A549 (cell line): ENCODE measurements at regions not wholly inside any gene's neighbourhood (a gene's known extent, or its start where the extent isn't known, plus 50 kb on each side); places are given as distances from the start of the nearest gene placed in this dataset.

Experiments
- ATAC-seq, 2 experiments: fragments of 200-7000 bp in 1 of 2; fragments of >200 bp in 1 of 2; cut with Nextera tagmentation in 1 of 2; cut with Tn5 transposase in 1 of 2; 3 replicates each; pipeline versions ENCODE4 v1.8.0 to v1.9.1; 2018 to 2020; ENCODE audit warnings: mild to moderate bottlenecking in 1 of 2, moderate library complexity in 1 of 2
- CTCF ChIA-PET: fragments of 300-600 bp; sonication (Branson Sonifier 250); formaldehyde crosslinking; extraction: SDS; loops from one replicate; lab custom pipeline; 2021; ENCODE audit warnings: antibody characterized with exemption, inconsistent platforms; lab: Yijun Ruan, JAX
- POLR2A ChIA-PET: fragments of 350-600 bp; formaldehyde crosslinking; extraction: SDS; loops from one replicate; lab custom pipeline; 2021; ENCODE audit warnings: antibody characterized with exemption, inconsistent platforms; lab: Yijun Ruan, JAX
- DNase-seq, 2 experiments: peaks; one replicate each; pipeline versions ENCODE4 v3.0.0 to v3.0.0-alpha.2; 2011 to 2016; ENCODE audit warnings: low read depth in 1 of 2, low spot score in 1 of 2
- FAIRE-seq: peaks from 2 replicates; lab custom pipeline; 2011; peaks lifted over from hg19 to GRCh38; lab: Jason Lieb, UNC
- H3K27ac ChIP-seq, 2 experiments: fragments of >200 bp; sonication (Bioruptor Twin); formaldehyde crosslinking; 3 replicates each; pipeline ENCODE4 v1.5.1; 2016 to 2017
- H3K4me1 ChIP-seq: fragments of >200 bp; sonication (Bioruptor Twin); formaldehyde crosslinking; 3 replicates; pipeline ENCODE4 v1.6.1; 2016
- H3K4me2 ChIP-seq: fragments of >200 bp; sonication (Bioruptor Twin); formaldehyde crosslinking; 3 replicates; pipeline ENCODE4 v1.6.1; 2016
- H3K4me3 ChIP-seq: fragments of >200 bp; sonication (Bioruptor Twin); formaldehyde crosslinking; 3 replicates; pipeline ENCODE4 v1.5.1; 2016
- H3K9me3 ChIP-seq: fragments of >200 bp; sonication (Bioruptor Twin); formaldehyde crosslinking; 3 replicates; pipeline ENCODE4 v1.6.1; 2016
- BHLHE40 ChIP-seq: IDR thresholded peaks from 2 replicates; pipeline ENCODE4 v1.6.1; 2012; ENCODE audit warnings: low read depth, low read length, inconsistent platforms
- CBX2 ChIP-seq: fragments of 200-600 bp; sonication (generic); IDR thresholded peaks from 2 replicates; pipeline ENCODE4 v1.6.1; 2016; ENCODE audit warnings: low read depth, mild to moderate bottlenecking, borderline replicate concordance
- CEBPB ChIP-seq, 2 experiments: fragments of >200 bp in 1 of 2; sonication (Bioruptor Twin) in 1 of 2; formaldehyde crosslinking in 1 of 2; IDR thresholded peaks; 2 replicates each; pipeline ENCODE4 v1.6.1; 2012 to 2016
- CHD2 ChIP-seq: fragments of 150-350 bp; IDR thresholded peaks from 2 replicates; pipeline ENCODE4 v1.6.1; 2014; ENCODE audit warnings: low read length; ENCODE audit not compliant: partially characterized antibody
- CHD4 ChIP-seq: fragments of 200-600 bp; sonication (generic); IDR thresholded peaks from 2 replicates; pipeline ENCODE4 v1.6.1; 2016; ENCODE audit warnings: antibody characterized with exemption, mild to moderate bottlenecking, borderline replicate concordance
- EHF ChIP-seq: fragments of 250-450 bp; sonication (Bioruptor Pico); IDR thresholded peaks from 2 replicates; pipeline ENCODE4 v1.5.0; 2020; ENCODE audit warnings: mild to moderate bottlenecking
- EHMT2 ChIP-seq: fragments of 200-600 bp; sonication (generic); IDR thresholded peaks from 2 replicates; pipeline ENCODE4 v1.6.1; 2016; ENCODE audit warnings: antibody characterized with exemption, low read depth, mild to moderate bottlenecking, moderate library complexity
- GATA3 ChIP-seq: IDR thresholded peaks from 2 replicates; pipeline ENCODE4 v1.6.1; 2012; ENCODE audit warnings: borderline replicate concordance
- HOXB5 ChIP-seq: fragments of 250-450 bp; sonication (Bioruptor Pico); IDR thresholded peaks from 2 replicates; pipeline ENCODE4 v1.5.0; 2020; ENCODE audit warnings: mild to moderate bottlenecking, moderate library complexity
- JUN ChIP-seq, 2 experiments: fragments of >200 bp; sonication (Bioruptor Twin); formaldehyde crosslinking; IDR thresholded peaks; 2 replicates in 1 of 2; 3 replicates in 1 of 2; pipeline ENCODE4 v1.6.1; 2016 to 2017
- JUNB ChIP-seq: fragments of >200 bp; sonication (Bioruptor Twin); formaldehyde crosslinking; IDR thresholded peaks from 2 replicates; pipeline ENCODE4 v1.6.1; 2016
- MAFK ChIP-seq: fragments of 450-650 bp; IDR thresholded peaks from 2 replicates; pipeline ENCODE4 v1.6.1; 2014; ENCODE audit not compliant: partially characterized antibody
- MYC ChIP-seq: IDR thresholded peaks from 2 replicates; pipeline ENCODE4 v1.6.1; 2012; ENCODE audit warnings: mild to moderate bottlenecking, inconsistent platforms, low read length, improper control_type of control experiment, borderline replicate concordance
- NFE2L2 ChIP-seq: fragments of 150-350 bp; conservative IDR thresholded peaks from 2 replicates; pipeline ENCODE4 v1.6.1; 2014; ENCODE audit warnings: low read length
- PHF8 ChIP-seq: fragments of 200-600 bp; sonication (generic); IDR thresholded peaks from 2 replicates; pipeline ENCODE4 v1.6.1; 2016; ENCODE audit warnings: low read depth, mild to moderate bottlenecking, antibody characterized with exemption, moderate library complexity, borderline replicate concordance
- POLR2AphosphoS2 ChIP-seq: conservative IDR thresholded peaks from 2 replicates; pipeline ENCODE4 v1.6.1; 2012; ENCODE audit warnings: low read length, improper control_type of control experiment, inconsistent platforms
- RARB ChIP-seq: fragments of 250-450 bp; sonication (Bioruptor Pico); IDR thresholded peaks from 2 replicates; pipeline ENCODE4 v1.8.0; 2021; ENCODE audit warnings: mild to moderate bottlenecking, moderate library complexity
- RFX5 ChIP-seq: fragments of 450-650 bp; IDR thresholded peaks from 2 replicates; pipeline ENCODE4 v1.7.1; 2014; ENCODE audit warnings: antibody characterized with exemption, mild to moderate bottlenecking, moderate library complexity
- RNF2 ChIP-seq: fragments of 200-600 bp; sonication (generic); IDR thresholded peaks from 2 replicates; pipeline ENCODE4 v1.6.1; 2016; ENCODE audit warnings: low read depth, mild to moderate bottlenecking, antibody characterized with exemption, moderate library complexity, borderline replicate concordance
- TFCP2L1 ChIP-seq: fragments of 250-450 bp; sonication (Bioruptor Pico); IDR thresholded peaks from 2 replicates; pipeline ENCODE4 v1.5.0; 2021; ENCODE audit warnings: mild to moderate bottlenecking
- TP53 ChIP-seq: fragments of 250-450 bp; sonication (Bioruptor Pico); IDR thresholded peaks from 2 replicates; pipeline ENCODE4 v1.5.0; 2021; ENCODE audit warnings: mild to moderate bottlenecking, moderate library complexity
- ZNF302 ChIP-seq: fragments of 250-450 bp; sonication (Bioruptor Pico); IDR thresholded peaks from 2 replicates; pipeline ENCODE4 v1.9.0; 2021; ENCODE audit warnings: inconsistent platforms, mild to moderate bottlenecking, moderate library complexity
- WGBS: methylation state at CpG from one replicate; pipeline ENCODE4 v1.1.6; 2017; ENCODE audit errors: missing lambda C conversion rate; 5-methylcytosine and 5-hydroxymethylcytosine counted together
- TF ChIP-seq, protein P1 (sequence below): fragments of 150-350 bp; IDR thresholded peaks from 2 replicates; pipeline ENCODE4 v1.6.1; 2014; ENCODE audit warnings: low read depth, mild to moderate bottlenecking, low read length
- TF ChIP-seq, protein P2 (sequence below): fragments of 250-450 bp; sonication (Bioruptor Pico); IDR thresholded peaks from 2 replicates; pipeline ENCODE4 v1.5.0; 2020; ENCODE audit warnings: low read depth, mild to moderate bottlenecking, moderate library complexity
- TF ChIP-seq, protein P3 (sequence below): IDR thresholded peaks from 2 replicates; pipeline ENCODE4 v1.6.1; 2012
- TF ChIP-seq, protein P4 (sequence below): fragments of >200 bp; sonication (Bioruptor Twin); formaldehyde crosslinking; IDR thresholded peaks from 3 replicates; pipeline ENCODE4 v1.5.1; 2016

DNA sequence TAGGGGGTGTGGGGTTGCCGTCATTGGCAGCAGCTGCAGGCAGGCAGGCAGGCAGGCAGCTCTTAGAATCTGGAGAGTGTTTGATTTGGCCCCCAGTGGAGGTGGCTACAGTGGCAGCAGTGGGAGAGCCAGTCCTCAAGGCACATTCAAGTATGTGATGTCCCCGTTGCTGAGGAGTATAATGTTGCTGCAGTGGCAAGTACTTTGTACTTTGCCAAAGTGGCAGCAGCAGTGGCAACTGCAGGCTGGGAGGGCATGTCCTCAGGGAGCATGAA is 147.1 kb downstream of the PAPOLA start:
- Histone ChIP-seq H3K9me3 (peaks cover 6% of the 10 kb centered on the region; the same call in 1 of the 3 replicates), H3K4me2 (no peak overlapping the region), H3K4me1 (no peaks in the 10 kb centered on the region), H3K4me3 (no peak overlapping the region), H3K27ac (no peak overlapping the region)
- TF ChIP-seq, protein P1, sequence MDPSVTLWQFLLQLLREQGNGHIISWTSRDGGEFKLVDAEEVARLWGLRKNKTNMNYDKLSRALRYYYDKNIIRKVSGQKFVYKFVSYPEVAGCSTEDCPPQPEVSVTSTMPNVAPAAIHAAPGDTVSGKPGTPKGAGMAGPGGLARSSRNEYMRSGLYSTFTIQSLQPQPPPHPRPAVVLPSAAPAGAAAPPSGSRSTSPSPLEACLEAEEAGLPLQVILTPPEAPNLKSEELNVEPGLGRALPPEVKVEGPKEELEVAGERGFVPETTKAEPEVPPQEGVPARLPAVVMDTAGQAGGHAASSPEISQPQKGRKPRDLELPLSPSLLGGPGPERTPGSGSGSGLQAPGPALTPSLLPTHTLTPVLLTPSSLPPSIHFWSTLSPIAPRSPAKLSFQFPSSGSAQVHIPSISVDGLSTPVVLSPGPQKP, result no peak
- TF ChIP-seq ZNF302 (no peak), RFX5 (no peak), GATA3 (no peak), CHD4 (no peak)
- TF ChIP-seq, protein P2, sequence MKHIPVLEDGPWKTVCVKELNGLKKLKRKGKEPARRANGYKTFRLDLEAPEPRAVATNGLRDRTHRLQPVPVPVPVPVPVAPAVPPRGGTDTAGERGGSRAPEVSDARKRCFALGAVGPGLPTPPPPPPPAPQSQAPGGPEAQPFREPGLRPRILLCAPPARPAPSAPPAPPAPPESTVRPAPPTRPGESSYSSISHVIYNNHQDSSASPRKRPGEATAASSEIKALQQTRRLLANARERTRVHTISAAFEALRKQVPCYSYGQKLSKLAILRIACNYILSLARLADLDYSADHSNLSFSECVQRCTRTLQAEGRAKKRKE (CRISPR knock-in tag), result no peak
- TF ChIP-seq, protein P3, sequence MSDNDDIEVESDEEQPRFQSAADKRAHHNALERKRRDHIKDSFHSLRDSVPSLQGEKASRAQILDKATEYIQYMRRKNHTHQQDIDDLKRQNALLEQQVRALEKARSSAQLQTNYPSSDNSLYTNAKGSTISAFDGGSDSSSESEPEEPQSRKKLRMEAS, result no peak
- no peak for ATAC-seq
- ChIA-PET POLR2A (no interaction called here), CTCF (interaction anchor here (1.1 to 1.6 kb wide), 2 partner anchors 21 to 92 kb away, joined by 3 to 4 read pairs; no protein-coding TSS in a partner anchor)
- DNase-seq, result no peak
- WGBS, result 0% methylated on average over 2 of the region's 2 CpGs
- FAIRE-seq, result no peak

DNA sequence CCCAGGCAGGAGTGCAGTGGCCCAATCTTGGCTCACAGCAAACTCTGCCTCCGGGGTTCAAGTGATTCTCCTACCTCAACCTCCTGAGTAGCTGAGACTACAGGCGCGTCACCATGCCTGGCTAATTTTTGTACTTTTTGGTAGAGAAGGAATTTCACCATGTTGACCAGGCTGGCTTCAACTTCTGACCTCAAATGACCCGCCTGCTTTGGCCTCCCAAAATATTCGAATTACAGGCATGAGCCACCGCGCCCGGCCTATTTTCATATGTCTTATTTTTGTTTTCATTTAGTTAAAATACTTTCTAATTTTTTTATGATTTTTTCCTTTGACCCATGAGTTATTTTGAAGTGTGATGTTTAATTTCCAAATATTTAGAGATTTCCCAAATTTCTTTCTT is 143.6 kb upstream of the VRK1 start:
- no peak for FAIRE-seq
- ChIA-PET POLR2A (no interaction called here), CTCF (interaction anchor here (1.2 kb wide), 1 partner anchor 88 kb away, joined by 3 read pairs; no protein-coding TSS in a partner anchor)
- H3K4me2 ChIP-seq, result no peak overlapping the region
- WGBS, result 67% methylated on average over 8 of the region's 8 CpGs
- no peak for TF ChIP-seq POLR2AphosphoS2
- TF ChIP-seq TFCP2L1 (CRISPR knock-in tag), result no peak
- no peak for TF ChIP-seq EHMT2
- TF ChIP-seq HOXB5, result no peak
- TF ChIP-seq TP53 (CRISPR knock-in tag), result no peak
- TF ChIP-seq ZNF302, result no peak
- TF ChIP-seq RARB (CRISPR knock-in tag), result no peak
- no peak for TF ChIP-seq CHD2
- TF ChIP-seq, protein P4, sequence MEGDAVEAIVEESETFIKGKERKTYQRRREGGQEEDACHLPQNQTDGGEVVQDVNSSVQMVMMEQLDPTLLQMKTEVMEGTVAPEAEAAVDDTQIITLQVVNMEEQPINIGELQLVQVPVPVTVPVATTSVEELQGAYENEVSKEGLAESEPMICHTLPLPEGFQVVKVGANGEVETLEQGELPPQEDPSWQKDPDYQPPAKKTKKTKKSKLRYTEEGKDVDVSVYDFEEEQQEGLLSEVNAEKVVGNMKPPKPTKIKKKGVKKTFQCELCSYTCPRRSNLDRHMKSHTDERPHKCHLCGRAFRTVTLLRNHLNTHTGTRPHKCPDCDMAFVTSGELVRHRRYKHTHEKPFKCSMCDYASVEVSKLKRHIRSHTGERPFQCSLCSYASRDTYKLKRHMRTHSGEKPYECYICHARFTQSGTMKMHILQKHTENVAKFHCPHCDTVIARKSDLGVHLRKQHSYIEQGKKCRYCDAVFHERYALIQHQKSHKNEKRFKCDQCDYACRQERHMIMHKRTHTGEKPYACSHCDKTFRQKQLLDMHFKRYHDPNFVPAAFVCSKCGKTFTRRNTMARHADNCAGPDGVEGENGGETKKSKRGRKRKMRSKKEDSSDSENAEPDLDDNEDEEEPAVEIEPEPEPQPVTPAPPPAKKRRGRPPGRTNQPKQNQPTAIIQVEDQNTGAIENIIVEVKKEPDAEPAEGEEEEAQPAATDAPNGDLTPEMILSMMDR, result no peak
- TF ChIP-seq JUNB, result no peak
- TF ChIP-seq NFE2L2, result no peak
- no peak for TF ChIP-seq RNF2
- no peak for TF ChIP-seq CEBPB (IDR thresholded peaks at IDR 0.05)
- TF ChIP-seq JUN (IDR thresholded peaks at IDR 0.05), result no peak
- no peak for TF ChIP-seq PHF8
- H3K27ac ChIP-seq, result no peak overlapping the region
- no peaks in the 10 kb centered on the region for H3K4me1 ChIP-seq
- H3K4me3 ChIP-seq, result no peak overlapping the region
- no peak for DNase-seq
- H3K9me3 ChIP-seq, result no peaks in the 10 kb centered on the region
- ATAC-seq, result no peak

DNA sequence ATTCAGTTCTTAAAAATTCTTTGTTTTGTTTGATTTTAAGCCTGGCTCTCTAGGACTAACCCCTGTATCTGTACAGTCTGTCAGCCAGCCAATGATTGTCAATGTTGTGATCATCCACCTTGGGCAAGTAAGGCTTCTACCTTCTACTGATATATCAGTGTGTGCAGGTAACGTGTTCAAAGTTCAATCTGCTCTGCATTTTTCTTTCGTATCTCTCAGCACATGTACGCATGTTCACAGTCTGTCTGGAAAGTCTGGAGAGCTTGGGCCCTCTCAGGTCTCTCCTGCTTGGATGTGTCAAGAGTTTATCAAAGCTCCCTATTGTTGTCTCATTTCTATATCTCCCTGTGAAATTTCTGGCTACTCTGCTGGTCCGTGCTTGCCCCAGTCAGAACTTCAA is 138.6 kb upstream of the VRK1 start:
- DNase-seq (no peak), ATAC-seq (no peak), FAIRE-seq (no peak)
- no peak for TF ChIP-seq MYC
- TF ChIP-seq RNF2, result no peak
- no peak for TF ChIP-seq PHF8
- TF ChIP-seq EHF (CRISPR knock-in tag), result no peak
- TF ChIP-seq MAFK, result no peak
- TF ChIP-seq BHLHE40, result no peak
- TF ChIP-seq CBX2, result no peak
- Histone ChIP-seq H3K4me3 (no peak overlapping the region), H3K9me3 (no peaks in the 10 kb centered on the region), H3K4me1 (no peaks in the 10 kb centered on the region), H3K4me2 (no peak overlapping the region), H3K27ac (no peak overlapping the region)
- POLR2A ChIA-PET, result interaction anchor here (0.7 kb wide), 1 partner anchor 204 kb away, joined by 5 read pairs; no protein-coding TSS in a partner anchor
- CTCF ChIA-PET, result no interaction called here
- WGBS, result 24% methylated on average over 4 of the region's 4 CpGs
